Right lung (tissue), 2 donors: ENCODE measurements at regions not wholly inside any gene's neighbourhood (a gene's known extent, or its start where the extent isn't known, plus 50 kb on each side); places are given as distances from the start of the nearest gene placed in this dataset.

ENCODE experiments used
- DNase-seq, 2 donors: peaks; one replicate each; pipeline ENCODE4 v3.0.0-alpha.2; 2013

DNA sequence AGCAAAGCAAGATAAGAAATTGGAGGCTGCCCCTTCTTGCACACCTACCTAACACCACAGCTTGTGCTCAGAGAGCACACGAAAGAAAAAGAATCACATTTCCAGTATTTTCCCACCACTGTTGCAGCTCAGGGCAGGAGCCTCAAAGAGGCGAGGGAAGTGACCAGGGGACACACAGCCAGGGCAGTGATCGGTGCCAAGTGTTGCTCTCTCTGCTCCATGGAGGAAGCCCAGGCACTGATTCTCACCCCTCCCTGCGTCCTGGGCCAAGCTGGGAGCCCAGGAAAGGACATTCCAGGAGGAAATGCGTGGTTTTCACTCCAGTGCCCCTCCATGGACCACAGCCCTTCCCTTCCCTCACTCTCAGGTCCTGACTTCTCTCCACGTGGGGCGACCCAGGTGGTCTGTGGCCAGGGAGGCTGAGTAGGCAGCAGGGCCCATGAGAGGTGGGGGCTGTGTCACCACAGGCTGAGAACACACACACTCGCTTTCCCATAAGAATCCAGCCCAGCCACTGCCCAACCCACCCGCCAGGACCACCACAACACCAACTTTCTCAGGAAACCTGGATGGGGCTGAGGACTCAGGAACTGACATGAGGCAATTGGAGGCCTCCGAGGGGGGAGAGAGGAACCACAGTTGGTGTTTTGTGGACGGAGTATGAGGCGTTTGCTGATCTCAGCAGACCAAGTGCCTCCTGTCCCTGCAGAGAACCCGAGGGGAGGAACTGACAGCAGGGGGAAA is 81.7 kb upstream of the MAFB start:
- no peak for DNase-seq

DNA sequence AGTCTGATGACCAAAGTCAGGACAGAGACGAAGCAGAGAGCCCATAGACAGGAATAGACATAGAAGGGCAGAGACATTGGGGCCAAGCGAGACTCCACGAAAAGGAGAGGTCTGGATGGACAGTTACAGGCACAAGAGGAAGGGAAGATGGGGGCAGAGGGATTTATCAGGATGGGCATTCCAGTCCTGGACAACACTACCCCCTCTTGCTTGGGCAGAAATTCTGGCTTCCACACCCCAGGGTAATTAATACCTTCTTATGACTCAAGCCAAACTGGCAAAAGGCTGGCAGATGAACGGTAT is 82.2 kb upstream of the MAFB start:
- no peak for DNase-seq

DNA sequence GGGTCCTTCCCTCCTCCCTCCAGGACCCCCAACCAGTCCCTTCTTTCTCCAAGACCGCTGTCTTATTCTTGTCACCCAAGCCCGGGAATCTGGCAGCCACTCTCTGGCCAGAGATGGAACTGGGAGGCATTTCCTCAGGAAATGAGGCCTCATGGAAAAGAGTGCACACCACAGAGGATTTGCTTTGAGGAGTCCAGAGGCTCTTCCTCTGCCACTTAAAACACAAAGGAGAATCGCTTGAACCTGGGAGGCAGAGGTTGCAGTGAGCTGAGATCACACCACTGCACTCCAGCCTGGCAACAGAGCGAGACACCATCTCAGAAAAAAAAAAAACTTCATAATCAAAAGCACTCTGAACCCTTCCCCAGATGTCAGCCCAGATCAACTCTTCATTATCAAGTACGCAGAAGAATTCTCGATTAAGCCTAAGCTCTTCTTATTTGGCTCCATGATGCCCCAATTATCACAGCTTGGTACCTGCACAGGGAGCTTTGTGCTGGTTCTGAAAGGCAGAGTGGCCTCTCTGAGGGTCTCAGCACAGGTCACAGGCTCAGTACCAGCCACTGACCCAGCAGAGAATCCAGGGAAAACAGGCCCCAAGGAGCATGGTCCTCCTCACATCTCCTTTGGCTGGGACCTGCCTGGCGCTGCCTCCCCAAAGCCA is 82.9 kb upstream of the MAFB start:
- no peak for DNase-seq

DNA sequence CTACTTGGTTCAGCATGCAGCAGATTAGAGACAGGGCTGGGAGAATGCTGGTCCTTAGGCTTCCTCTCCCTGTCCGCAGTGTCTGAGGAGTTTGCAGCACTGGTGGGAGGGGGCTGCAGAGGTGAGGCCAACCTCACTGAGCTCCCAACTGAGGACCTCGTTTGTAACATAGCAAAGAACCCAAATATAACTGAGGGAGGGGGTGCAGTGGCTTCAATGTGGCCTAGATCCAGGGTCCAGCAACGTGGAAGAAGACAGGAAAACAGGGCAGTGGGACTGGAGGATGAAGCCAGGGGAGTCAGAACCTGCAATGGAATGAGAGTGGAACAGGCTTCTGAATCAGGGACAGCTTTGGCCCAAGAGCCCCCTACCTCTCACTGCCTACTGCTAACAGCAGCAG is 84.3 kb upstream of the MAFB start:
- no peak for DNase-seq

DNA sequence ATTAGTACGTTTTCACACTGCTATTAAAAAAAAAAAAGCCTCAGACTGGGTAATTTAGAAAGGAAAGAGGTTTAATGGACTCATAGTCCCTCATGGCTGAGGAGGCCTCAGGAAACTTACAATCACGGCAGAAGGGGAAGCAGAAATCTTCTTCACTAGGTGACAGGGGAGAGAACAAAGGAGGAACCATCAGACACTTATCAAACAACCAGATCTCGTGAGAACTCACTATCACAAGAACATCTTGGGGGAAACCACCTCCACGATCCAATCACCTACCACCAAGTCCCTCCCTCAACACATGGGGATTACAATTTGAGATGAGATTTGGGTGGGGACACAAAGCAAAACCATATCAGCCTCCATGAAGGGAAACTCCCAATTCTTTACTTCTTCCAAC is 85.2 kb upstream of the MAFB start:
- DNase-seq = no peak

DNA sequence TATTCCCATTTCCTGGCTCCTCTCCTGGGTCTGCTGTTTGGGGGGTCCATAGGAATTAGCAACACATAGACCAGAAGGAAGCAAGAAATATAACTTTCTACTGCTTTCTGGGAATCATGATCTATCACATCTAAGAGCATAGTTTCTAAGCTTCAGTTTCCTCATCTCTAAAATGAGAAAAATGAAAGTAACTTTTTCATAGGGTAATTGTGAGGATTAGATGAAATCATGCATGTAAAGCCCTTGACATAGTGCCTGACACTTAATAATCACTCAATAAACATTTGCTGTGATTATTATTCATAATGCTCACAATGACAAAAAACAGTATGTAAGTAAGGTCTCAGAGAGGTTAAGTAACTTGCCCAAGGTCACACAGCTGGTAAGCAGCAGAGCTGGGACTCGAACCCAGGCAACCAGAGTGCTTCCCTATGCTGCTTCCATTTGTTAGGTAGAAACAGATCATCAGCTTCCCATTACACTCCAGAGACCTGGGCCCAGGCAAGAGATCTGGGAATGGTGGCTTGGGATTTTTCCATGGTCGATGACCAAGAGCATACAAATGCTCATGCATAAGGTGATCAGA is 86.6 kb upstream of the MAFB start:
- DNase-seq = no peak

DNA sequence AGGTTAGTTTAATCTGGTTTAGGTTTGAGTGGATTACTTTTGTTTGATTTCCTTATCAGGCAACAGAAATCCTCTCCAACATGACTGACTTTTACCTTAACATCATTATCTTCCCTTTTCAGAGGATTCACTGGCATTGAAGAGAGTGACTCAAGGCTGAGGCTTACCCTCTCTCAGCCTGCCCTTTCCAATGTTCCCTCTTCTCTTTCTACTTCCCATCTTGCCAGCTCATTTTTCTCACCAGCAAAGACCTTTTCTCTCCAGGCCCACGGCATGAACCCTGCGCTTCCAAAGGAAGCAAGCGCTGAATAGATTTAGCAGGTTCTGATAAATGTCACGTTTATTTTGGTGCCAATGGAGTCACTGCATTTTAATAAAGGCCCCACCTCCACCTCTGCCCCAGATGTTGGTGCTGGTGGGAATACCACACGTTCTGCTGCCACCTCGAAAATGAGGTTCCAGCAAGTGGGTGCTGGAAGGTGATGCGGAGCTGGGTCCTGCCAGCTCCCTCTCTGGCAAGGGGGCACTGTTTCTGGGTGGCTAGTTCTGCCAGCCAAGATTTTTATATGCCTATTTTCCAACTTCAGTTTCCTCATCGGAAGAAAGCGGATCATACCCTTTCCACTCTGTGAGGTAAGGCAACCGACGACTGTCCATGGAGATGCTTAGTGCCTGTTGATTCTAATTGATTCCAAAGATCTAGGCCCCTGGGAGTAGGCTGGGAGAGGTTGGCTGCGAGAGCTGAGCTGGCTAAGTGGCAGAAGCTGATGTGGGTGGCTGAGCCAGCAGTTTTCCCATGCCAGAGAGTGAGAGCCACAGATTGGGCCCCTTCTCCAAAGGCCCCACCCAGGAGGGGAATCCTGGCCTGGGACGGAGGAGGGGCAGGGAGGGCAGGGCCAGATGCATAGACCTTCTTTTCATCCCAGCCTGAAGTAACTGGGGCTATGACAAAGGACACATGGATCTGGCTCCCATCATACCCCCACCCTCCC is 87.7 kb upstream of the MAFB start:
- no peak for DNase-seq

DNA sequence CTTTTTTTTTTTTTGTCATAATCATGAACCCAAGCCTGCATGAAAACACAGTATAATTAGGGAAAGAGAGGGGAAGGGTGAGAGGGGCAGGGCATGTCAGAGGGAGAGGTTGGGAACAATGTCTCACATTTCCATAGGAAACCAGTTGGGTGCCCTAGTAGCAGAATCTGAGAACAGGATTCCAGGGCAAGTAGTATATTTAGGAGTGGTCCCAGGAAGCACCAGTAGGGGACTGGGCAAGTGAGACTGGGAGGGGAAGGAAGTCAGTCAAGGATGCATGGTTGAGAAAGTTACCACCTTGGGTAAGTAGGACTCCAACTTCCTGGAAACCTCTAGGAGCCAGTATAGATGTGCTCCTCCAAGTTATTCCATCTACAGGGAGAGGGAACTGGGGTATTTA is 88.6 kb upstream of the MAFB start:
- DNase-seq = no peak

DNA sequence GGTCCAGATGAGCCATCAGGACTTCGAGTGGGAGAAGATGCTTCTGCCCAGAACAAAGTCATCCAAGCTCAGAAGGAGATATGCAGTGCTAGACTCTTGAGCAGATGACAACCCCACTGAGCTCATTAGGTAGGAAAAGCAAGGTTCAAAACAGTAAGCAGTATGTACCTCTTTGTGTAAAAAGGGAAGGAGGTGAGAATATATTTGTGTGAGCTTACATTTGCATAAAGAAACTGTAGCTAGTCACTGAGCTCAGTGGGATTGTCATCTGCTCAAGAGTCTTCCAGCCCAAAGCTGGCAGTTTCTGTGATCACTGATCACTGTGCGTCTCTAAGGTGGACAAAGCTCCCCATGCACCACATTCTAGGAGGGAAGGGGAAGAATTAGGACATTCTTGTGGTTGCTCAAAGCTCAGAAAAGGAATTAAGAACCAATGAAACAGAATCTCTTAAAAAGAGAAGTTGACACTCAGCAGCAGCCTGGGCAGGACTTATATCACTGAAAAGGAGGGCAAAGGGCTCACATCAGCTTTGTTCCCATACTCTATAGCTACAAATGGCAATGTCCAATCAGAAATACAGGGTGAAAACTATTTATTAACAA is 90.0 kb upstream of the MAFB start:
- no peak for DNase-seq

DNA sequence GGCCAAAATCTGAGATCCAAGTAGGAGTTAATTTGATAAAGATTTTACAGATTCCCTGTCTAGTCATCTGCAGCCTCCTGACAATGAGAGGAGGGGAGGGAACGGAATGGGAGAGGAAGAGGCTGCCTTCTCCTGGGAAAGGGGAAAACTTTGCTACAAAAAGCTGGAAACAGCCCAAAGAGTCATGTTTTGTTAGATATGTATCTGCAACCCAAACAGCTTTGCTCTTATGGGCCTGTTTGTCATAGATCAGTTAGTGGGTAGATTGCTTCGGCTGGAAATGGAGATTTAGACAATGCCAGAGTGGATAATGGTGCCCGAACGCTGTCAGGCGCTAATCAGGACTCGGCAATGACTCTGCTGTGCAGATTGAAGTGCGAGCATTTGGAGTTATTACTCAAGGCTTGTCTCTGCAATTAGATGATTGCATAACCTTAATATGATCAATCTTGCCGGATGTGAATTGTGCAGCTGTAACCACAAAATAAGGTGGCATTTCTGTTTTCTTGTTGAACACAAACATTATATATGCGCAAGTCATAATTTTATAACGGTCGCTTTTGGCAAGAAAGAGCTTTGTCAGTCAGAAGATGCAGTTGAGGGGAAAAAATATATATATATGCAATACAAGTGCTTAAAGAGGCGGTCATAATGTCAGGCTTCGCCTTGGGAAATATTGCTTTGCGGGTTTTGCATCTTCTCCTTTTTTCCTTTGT is 92.4 kb upstream of the MAFB start:
- DNase-seq = no peak

DNA sequence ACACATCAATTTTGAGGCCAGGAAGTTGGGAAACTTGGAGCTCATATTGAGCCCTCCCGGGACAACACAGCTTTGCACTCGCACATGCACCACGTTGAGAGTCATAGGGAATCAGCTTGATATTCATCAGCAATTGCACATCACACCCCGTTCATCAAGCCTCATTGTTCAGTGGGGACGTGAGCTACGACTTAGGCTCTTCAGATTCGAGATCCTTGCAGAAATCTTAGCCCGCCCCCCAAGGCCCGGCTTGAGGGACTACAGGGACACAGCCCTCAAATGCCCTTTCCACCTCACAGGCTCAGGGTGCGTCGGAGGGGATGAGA is 93.0 kb upstream of the MAFB start:
- DNase-seq = no peak

DNA sequence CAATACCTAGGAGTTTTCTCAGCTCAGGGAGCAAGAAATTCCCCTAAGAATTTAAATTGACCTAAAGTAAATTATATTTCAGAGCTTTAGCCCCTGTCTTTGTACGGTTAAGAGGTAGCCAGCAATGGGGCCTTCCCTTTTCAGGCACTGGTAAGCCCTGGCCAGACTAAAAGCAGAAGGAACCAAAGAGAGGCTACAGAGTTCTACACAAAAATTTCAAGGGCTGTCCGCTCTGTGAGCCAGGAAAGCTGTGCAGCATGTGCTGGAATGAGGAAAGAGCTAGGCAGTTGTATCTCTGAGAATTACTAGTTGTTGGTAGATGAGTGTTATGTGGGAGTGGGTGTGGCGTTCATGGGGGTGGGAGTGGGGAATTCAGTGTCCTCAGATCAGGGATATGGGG is 96.3 kb upstream of the MAFB start:
- no peak for DNase-seq

DNA sequence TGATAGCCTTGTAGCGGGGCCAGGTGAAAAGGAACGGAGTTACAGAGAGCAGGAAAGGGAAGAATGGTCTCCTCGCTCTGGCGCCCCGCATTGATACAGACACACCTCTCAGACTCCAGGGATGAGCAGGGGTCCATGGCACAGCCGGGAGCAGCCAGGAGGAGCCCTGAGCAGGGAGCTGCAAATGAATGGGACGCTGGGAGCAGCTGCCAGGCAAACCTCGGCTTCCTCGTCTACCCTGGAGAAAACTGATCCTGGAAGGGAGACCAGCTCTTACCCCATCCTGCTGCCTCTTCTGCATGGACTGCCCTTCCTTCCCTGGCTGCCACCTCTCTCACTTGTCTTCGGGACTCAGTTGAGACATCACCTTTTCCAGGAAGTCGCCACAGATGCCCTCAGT is 97.3 kb upstream of the MAFB start:
- DNase-seq = no peak

DNA sequence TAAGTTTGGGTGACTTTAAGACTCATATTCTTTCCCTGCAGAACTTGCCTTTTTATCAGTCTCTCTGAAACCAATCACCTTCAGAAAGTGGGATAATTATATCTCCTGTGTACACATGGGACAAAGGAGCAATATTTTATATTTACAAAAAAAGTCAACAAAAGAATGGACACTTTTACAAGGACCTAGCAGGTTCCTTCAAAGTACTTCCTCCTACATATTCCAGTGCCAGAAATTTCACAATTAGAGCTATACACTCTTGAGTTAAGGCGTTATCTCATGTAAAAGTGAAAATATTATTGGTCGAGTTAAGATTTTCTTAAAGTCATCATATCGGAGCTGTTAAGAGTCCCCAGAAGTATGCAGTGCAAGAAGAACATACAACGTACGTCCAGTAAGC is 98.9 kb upstream of the MAFB start:
- no peak for DNase-seq

DNA sequence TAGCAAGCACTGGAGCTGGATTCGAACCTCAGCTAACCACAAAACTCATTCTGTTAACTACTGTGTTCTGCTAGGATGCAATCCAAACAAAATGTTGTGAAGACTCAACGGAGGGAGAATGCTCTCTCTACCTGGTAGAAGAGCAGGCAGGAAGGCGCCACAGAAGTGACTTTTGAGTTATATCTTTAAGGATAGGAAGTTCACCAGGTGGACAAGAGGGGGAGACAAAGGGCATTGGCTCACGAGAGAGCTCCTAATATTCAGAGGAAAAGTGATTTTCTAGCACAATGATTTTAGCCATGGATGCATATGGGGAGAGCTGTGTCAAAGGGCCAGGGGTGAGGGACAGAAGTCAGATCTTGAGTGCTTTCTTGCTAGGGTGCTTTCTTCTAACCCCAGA is 108.4 kb upstream of the MAFB start:
- DNase-seq = no peak

DNA sequence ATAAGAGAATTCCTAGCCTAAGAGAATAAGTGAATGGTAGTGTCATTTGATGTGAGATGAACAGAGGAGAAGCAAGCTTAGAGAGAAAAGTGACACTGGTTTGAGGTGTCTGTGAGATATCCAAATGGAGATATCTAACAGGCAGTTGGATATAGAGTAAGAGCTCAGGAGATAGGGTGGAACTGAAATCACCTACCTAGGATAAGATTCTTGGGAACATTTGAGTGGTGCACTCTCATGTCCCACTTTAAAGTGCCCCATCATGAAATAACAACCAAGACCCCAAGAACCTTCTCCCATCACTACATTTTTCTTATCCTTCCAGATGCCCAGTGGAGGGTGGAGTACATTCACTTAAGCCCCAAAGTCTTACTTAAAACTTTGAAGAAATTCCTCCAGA is 109.0 kb upstream of the MAFB start:
- no peak for DNase-seq

DNA sequence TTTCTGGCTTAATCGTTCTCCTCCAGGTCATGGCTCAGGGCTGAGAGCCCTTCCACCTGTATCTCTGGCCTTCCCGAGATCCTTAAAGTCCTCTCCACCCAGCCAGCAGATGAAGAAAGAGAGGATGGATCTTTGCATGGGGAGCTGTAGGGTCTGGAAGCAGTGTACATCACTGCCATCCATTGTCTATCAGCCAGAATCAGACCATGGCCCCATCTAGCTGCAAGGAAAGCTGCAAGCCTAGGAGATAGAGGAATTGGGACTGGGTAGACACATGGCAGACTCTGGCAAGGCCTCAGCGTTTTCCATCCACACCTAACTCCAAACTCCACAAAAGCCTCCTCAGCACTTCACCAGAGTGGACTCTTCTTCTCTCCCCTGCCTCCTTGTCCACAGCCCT is 113.8 kb upstream of the MAFB start:
- DNase-seq = no peak

DNA sequence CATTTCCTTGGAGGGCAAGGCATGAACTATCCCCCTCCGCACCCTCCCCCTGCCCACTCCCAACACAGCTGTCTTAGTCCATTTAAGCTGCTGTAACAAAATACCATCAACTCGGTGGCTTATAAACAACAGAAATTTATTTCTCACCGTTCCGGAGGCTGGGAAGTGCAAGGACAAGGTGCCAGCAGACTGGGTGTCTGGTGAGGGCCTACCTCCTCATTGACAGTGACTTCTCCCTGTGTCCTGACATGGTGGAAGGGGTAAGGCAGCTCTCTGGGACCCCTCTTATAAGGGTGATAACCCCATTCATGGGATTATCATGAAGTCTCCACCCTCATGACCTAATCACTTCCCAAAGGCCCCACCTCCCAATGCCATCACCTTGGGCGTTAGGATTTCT is 114.3 kb upstream of the MAFB start:
- DNase-seq = no peak

DNA sequence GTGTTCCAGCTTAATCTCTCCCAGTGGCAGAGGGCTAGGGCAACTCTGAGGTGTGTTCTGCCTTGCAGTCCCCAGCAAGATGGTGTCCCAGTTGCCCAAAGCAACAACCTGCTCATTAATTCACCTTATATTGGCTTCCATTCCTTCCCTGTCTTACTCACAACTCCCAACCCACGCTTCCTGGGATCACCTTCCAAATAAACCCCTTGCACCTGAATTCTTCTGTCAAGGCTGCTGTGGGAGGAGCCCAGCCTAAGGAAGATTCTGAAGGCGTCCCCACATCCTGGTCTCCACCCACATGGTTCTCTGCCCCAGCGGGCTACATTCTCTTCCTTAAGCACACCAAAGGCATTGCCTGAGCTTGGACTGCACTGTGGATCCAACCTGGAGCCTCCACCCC is 116.6 kb upstream of the MAFB start:
- no peak for DNase-seq

DNA sequence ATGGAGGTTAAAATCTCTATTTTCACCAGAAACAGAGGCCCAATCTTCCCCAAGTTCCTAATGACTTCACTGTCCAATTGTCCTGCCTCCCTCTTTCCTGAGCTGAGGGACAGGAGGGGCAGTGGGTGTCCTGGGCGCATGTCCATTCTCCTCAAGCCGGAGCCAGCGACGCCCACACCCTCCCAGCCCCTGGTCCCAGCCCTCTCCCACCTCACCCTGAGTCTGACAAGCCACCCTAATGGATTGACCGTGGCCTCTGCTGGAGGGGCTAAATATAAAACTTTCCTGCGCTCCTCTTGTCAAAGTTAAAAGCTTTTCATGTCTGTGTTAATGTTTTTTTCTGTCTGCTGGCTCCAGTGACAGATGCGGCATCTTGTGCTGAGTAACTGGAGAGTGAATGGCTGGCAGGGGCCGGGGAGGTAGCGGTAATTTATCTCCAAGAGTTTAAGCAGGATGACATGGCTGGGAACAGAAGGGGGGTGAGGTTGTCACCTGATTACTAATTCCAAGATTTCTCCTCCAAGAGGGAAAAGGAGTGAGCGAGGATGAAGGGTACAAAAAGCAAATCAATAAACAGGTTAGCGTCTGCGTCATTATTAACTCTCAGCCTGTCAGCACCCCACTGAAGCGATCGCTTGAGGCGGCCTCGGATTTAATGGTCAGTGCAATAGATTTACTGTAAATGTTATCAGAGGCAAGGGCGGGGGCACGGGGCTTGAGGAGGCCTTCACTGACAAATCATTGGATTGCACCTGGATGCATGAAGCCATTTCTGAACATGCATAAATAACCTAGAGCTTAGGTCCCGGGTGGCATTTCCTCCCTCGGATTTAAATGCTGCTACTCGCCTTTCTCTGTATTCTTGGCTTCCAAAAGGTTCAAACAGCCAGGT is 118.1 kb upstream of the MAFB start:
- DNase-seq = no peak

DNA sequence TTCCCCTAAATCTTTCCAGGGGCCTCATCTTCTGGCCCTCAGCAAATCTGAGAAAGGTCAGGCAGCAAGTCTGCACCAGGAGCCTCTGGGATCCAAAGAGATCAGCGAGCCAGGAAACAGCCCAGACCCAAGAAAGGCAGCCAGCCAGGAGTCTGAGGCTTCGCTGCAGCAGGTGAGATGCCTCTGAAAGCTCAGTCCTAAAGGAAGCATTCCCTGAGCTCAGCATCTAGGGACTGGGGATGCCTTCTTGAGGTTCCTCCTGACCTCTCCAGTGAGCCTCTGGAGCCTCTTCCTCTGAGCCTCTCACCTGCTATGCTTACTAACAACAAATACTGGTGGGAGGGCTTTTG is 118.8 kb upstream of the MAFB start:
- no peak for DNase-seq
